Left ventricle myocardium inferior (tissue), 1 donor: ENCODE measurements at regions not wholly inside any gene's neighbourhood (a gene's known extent, or its start where the extent isn't known, plus 50 kb on each side); places are given as distances from the start of the nearest gene placed in this dataset.

ENCODE experiments used
- DNase-seq: peaks from one replicate; pipeline ENCODE4 v3.0.0-alpha.2; 2020
- H3K27ac ChIP-seq: fragments of 200-600 bp; replicated peaks from 2 replicates; pipeline ENCODE4 v1.8.0; 2021
- H3K27me3 ChIP-seq: fragments of 200-600 bp; 2 replicates; pipeline ENCODE4 v1.8.0; 2021; ENCODE audit warnings: low read depth
- H3K36me3 ChIP-seq: fragments of 200-600 bp; 2 replicates; pipeline ENCODE4 v1.8.0; 2021
- H3K4me1 ChIP-seq: fragments of 200-600 bp; 2 replicates; pipeline ENCODE4 v1.8.0; 2021
- H3K4me3 ChIP-seq: fragments of 200-600 bp; 2 replicates; pipeline ENCODE4 v1.8.0; 2021; ENCODE audit warnings: mild to moderate bottlenecking, moderate library complexity
- H3K9me3 ChIP-seq: fragments of 200-600 bp; replicated peaks from 2 replicates; pipeline ENCODE4 v1.8.0; 2021
- intact Hi-C: fragments of 100-400 bp; cut with micrococcal nuclease; formaldehyde crosslinking; loops from one replicate; pipeline ENCODE4 v1.11.0; 2022
- TF ChIP-seq, protein P1 (sequence below): fragments of 200-600 bp; IDR thresholded peaks from 2 replicates; pipeline ENCODE4 v1.8.0; 2021; ENCODE audit warnings: antibody characterized with exemption, mild to moderate bottlenecking, borderline replicate concordance
- donor health status: DM: no; HTN: yes; CAD: no; lungs with severe emphysema.

GRCh38 chr1:56265216-56265615 is 314.1 kb downstream of the PLPP3 start:
- no peak overlapping the region for H3K4me3 ChIP-seq
- H3K36me3 ChIP-seq = no peaks in the 10 kb centered on the region
- DNase-seq = no peak
- TF ChIP-seq, protein P1, sequence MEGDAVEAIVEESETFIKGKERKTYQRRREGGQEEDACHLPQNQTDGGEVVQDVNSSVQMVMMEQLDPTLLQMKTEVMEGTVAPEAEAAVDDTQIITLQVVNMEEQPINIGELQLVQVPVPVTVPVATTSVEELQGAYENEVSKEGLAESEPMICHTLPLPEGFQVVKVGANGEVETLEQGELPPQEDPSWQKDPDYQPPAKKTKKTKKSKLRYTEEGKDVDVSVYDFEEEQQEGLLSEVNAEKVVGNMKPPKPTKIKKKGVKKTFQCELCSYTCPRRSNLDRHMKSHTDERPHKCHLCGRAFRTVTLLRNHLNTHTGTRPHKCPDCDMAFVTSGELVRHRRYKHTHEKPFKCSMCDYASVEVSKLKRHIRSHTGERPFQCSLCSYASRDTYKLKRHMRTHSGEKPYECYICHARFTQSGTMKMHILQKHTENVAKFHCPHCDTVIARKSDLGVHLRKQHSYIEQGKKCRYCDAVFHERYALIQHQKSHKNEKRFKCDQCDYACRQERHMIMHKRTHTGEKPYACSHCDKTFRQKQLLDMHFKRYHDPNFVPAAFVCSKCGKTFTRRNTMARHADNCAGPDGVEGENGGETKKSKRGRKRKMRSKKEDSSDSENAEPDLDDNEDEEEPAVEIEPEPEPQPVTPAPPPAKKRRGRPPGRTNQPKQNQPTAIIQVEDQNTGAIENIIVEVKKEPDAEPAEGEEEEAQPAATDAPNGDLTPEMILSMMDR = no peak
- H3K27me3 ChIP-seq = no peaks in the 10 kb centered on the region
- no peak overlapping the region for H3K27ac ChIP-seq
- H3K4me1 ChIP-seq = no peaks in the 10 kb centered on the region
- intact Hi-C loops = no loop called here
- H3K9me3 ChIP-seq = peaks cover 8% of the 10 kb centered on the region

DNA sequence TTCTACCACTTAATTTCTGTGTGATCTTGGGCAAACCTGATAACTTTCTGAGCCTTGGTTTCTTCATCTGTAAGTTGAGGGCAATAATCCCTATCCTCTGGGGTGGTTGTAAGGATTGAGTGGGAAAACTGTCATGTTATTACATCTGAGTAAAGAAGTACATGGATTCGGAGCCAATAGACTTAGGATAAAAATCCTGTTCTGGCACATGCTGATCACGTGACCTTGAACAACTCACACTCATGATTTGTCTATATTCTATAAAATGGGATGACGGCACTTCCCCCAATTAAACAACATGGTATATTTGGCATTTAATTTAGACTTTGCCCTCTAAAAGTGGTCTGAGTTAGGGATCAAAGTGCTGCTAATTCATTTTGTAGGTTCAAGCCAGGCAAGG is 315.5 kb downstream of the PLPP3 start:
- Histone ChIP-seq H3K4me3 (no peak overlapping the region), H3K36me3 (no peaks in the 10 kb centered on the region), H3K27ac (no peak overlapping the region), H3K27me3 (no peaks in the 10 kb centered on the region), H3K4me1 (no peaks in the 10 kb centered on the region), H3K9me3 (peaks cover 11% of the 10 kb centered on the region)
- DNase-seq = no peak
- intact Hi-C loops = no loop called here
- TF ChIP-seq, protein P1 = no peak

DNA sequence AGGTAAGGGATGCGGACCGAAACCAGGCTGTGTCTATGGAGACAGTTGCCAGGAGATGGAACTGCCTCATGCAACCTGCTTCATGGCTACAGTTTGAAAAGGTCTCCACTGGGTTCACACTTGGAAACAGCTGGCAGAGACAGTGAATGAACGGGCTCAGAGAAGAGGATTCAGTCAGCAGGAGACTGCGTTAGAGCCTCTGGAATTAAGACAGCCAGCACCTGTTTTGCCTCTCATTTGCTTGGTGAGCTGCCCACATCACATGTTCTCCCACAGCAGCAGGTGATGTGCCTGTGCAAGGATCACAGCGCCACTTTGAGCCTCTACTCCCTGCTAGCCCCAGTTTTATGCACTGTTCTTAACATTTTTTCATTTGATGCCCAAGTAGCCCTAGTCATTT is 321.0 kb downstream of the PLPP3 start:
- intact Hi-C loops = no loop called here
- no peak overlapping the region for H3K4me3 ChIP-seq
- H3K27ac ChIP-seq = no peak overlapping the region
- H3K9me3 ChIP-seq = peaks cover 11% of the 10 kb centered on the region
- no peak for DNase-seq
- H3K27me3 ChIP-seq = no peaks in the 10 kb centered on the region
- peaks cover 41% of the 10 kb centered on the region for H3K4me1 ChIP-seq
- TF ChIP-seq, protein P1 = no peak
- H3K36me3 ChIP-seq = no peaks in the 10 kb centered on the region

DNA sequence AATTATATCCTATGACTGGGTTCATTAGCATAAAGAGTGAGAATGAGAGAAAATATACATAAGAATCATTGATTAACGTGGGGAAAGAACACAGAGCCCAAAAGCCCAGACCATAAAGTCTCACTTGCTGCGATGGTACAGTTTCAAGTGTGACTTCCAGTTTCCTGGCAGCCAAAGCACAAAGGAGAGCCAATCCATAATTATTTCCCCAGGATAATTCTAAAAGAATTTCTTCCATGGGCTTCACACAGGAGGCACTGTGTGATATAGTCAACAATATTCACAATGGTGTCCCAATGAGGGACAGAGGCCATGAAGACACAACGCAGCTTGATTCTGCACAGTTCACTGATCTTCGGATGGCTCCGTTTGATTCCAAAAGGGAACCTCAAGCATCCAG is 321.6 kb downstream of the PLPP3 start:
- Histone ChIP-seq H3K4me3 (no peak overlapping the region), H3K27ac (no peak overlapping the region), H3K9me3 (peaks cover 11% of the 10 kb centered on the region), H3K36me3 (no peaks in the 10 kb centered on the region), H3K4me1 (peaks cover 41% of the 10 kb centered on the region), H3K27me3 (no peaks in the 10 kb centered on the region)
- DNase-seq = no peak
- TF ChIP-seq, protein P1 = no peak
- intact Hi-C loops = no loop called here

DNA sequence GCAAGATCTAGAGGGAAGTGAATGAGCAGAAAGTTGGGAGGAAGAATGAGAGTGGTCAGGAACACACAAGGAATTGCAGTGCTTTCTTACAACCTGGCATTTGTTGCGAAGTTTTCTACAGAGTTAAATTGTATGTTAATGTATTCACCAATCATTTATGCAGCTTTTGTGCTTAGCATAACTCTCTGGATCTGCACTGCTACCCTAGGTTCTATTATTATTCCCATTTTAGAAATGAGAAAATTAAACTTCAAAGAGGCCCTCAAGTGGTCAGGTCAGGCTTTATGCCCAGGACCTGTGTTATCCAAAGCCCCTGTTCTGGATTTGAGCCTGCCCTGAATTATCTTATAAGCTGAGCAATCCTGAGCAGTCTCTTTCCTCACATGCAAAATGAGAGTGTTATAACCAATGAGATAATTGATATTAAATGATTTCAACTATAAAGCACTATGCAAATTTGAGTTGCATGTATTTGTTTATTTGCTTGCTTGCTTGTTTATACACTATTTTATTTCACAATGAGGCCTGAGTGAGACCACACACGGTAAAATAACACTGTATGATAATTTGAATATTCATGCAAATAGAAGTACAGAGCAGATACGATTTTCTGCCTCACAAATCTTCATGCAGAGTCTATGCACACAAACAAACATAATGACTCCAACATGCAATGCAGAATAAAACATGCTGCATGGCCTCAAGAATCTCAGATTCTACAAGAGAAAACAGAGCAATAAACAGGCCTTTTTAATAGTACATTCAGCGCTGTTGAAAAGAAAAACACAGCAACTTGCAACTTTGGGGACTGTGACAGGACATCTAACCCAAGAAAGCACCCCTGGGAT is 323.0 kb downstream of the PLPP3 start:
- TF ChIP-seq, protein P1 = no peak
- intact Hi-C loops = no loop called here
- H3K4me3 ChIP-seq = no peak overlapping the region
- H3K27me3 ChIP-seq = no peaks in the 10 kb centered on the region
- no peak for DNase-seq
- no peaks in the 10 kb centered on the region for H3K36me3 ChIP-seq
- H3K4me1 ChIP-seq = peaks cover 41% of the 10 kb centered on the region
- H3K27ac ChIP-seq = peak overlapping the region; percentile 69
- peaks cover 11% of the 10 kb centered on the region for H3K9me3 ChIP-seq
